ENCODE measurements at regions not wholly inside any gene's neighbourhood (a gene's known extent, or its start where the extent isn't known, plus 50 kb on each side); places are given as distances from the start of the nearest gene placed in this dataset.
"Not testable (repeated sequence)": the region's sequence is repeated elsewhere in the genome, so short reads cannot be mapped to it uniquely, and the experiment has no call there.

- no peaks in the 10 kb centered on the region for H3K36me3 ChIP-seq (ENCODE audit: control insufficient read depth, low read length)
- H3K4me2 ChIP-seq (ENCODE audit: low read length) = no peak overlapping the region
- TF ChIP-seq EZH2phosphoT487 (IDR thresholded peaks at IDR 0.05; ENCODE audit: borderline replicate concordance, low read length) (no peak), CTCF (IDR thresholded peaks at IDR 0.05; ENCODE audit: low read depth, low read length, poor library complexity, severe bottlenecking) (no peak)
- no peak overlapping the region for H3K27ac ChIP-seq (ENCODE audit: low read depth, low read length)
- no peaks in the 10 kb centered on the region for H3K27me3 ChIP-seq (ENCODE audit: control insufficient read depth, low read length)
- H3K79me2 ChIP-seq (ENCODE audit: control insufficient read depth, low read length) = no peaks in the 10 kb centered on the region
- H3K4me1 ChIP-seq (ENCODE audit: control insufficient read depth, low read length) = no peaks in the 10 kb centered on the region
- no peaks in the 10 kb centered on the region for H3K9me3 ChIP-seq (ENCODE audit: control insufficient read depth, insufficient read depth, low read length)
- no peaks in the 10 kb centered on the region for H4K20me1 ChIP-seq (ENCODE audit: control insufficient read depth, insufficient read depth, low read depth, low read length)
- H3K4me3 ChIP-seq (ENCODE audit: low read length) = no peak overlapping the region
- H3F3A ChIP-seq (ENCODE audit: control insufficient read depth, insufficient read depth) = no peaks in the 10 kb centered on the region
- H3K9me2 ChIP-seq (replicated peaks; ENCODE audit: control insufficient read depth, low read length) = no peaks in the 10 kb centered on the region
Observed at GRCh38 chr2:13686262-13686661, 946.3 kb upstream of the LRATD1 start.

DNA sequence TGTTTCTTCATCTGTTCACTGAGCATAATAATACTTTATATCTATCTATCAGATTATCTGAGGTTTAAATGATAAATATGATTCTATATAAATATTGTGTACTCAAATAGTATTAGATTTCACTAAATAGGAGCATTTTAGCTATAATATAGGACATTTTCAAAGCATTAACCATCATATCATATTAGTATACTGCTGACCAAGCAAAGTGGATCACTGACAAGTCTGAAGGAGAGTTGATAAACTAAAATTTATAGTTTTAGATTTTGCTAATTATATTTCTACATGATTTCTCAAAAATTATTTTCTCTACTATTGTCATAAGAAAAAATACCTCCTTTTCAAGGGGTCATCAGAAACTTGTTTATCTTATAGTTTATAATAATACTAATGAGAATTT lies 937.8 kb upstream of the LRATD1 start:
- no peak overlapping the region for H3K27ac ChIP-seq (ENCODE audit: low read depth, low read length)
- no peaks in the 10 kb centered on the region for H4K20me1 ChIP-seq (ENCODE audit: control insufficient read depth, insufficient read depth, low read depth, low read length)
- no peak overlapping the region for H3K4me2 ChIP-seq (ENCODE audit: low read length)
- no peaks in the 10 kb centered on the region for H3F3A ChIP-seq (ENCODE audit: control insufficient read depth, insufficient read depth)
- no peaks in the 10 kb centered on the region for H3K36me3 ChIP-seq (ENCODE audit: control insufficient read depth, low read length)
- H3K79me2 ChIP-seq (ENCODE audit: control insufficient read depth, low read length) = no peaks in the 10 kb centered on the region
- H3K9me3 ChIP-seq (ENCODE audit: control insufficient read depth, insufficient read depth, low read length) = no peaks in the 10 kb centered on the region
- TF ChIP-seq CTCF (IDR thresholded peaks at IDR 0.05; ENCODE audit: low read depth, low read length, poor library complexity, severe bottlenecking) (no peak), EZH2phosphoT487 (IDR thresholded peaks at IDR 0.05; ENCODE audit: borderline replicate concordance, low read length) (no peak)
- no peaks in the 10 kb centered on the region for H3K9me2 ChIP-seq (replicated peaks; ENCODE audit: control insufficient read depth, low read length)
- H3K4me1 ChIP-seq (ENCODE audit: control insufficient read depth, low read length) = no peaks in the 10 kb centered on the region
- no peak overlapping the region for H3K4me3 ChIP-seq (ENCODE audit: low read length)
- H3K27me3 ChIP-seq (ENCODE audit: control insufficient read depth, low read length) = no peaks in the 10 kb centered on the region

DNA sequence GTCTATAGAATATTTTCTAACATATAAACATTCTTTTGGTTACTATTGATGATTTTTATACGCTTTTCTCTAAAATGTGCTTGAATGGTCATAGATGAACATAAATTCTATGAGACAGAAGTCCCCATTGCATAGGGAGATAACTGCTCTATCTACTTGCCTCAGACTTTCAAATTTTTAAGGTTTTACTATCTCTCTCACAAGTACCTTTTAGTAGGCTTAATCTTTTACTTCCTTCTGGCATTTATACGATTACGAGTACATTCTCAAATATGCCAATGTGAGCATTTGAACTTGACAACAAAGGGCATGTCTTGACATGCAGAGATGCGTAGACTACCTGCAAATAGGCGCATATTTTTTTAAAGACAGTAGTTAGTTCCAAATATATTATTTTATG lies 935.9 kb upstream of the LRATD1 start:
- Histone ChIP-seq H3K4me3 (ENCODE audit: low read length) (no peak overlapping the region), H3K9me2 (replicated peaks; ENCODE audit: control insufficient read depth, low read length) (no peaks in the 10 kb centered on the region), H3K27me3 (ENCODE audit: control insufficient read depth, low read length) (no peaks in the 10 kb centered on the region), H3F3A (ENCODE audit: control insufficient read depth, insufficient read depth) (no peaks in the 10 kb centered on the region), H3K27ac (ENCODE audit: low read depth, low read length) (no peak overlapping the region), H3K36me3 (ENCODE audit: control insufficient read depth, low read length) (no peaks in the 10 kb centered on the region), H3K4me2 (ENCODE audit: low read length) (no peak overlapping the region), H3K4me1 (ENCODE audit: control insufficient read depth, low read length) (no peaks in the 10 kb centered on the region), H4K20me1 (ENCODE audit: control insufficient read depth, insufficient read depth, low read depth, low read length) (no peaks in the 10 kb centered on the region), H3K79me2 (ENCODE audit: control insufficient read depth, low read length) (no peaks in the 10 kb centered on the region), H3K9me3 (ENCODE audit: control insufficient read depth, insufficient read depth, low read length) (no peaks in the 10 kb centered on the region)
- TF ChIP-seq CTCF (IDR thresholded peaks at IDR 0.05; ENCODE audit: low read depth, low read length, poor library complexity, severe bottlenecking) (no peak), EZH2phosphoT487 (IDR thresholded peaks at IDR 0.05; ENCODE audit: borderline replicate concordance, low read length) (no peak)

DNA sequence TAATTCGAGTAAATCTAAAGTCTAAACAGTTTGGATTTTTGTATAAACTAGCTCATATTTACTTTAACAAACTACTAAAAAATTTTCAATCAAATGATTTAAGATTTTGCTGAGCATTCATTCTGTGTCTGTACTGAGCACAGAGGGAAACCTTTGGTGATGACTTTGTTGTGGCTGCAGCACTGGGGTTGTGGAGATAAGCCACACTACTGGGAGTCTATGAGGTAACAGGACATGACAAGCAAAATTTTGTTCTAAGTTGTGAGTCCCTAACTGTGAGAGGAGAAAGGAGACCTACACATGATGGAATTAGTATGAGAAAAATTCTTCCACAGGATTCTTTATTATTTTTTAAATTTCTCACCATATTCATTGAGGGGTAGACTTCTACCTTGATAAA lies 933.7 kb upstream of the LRATD1 start:
- Histone ChIP-seq H3K4me1 (ENCODE audit: control insufficient read depth, low read length) (no peaks in the 10 kb centered on the region), H3K27ac (ENCODE audit: low read depth, low read length) (no peak overlapping the region), H3K79me2 (ENCODE audit: control insufficient read depth, low read length) (no peaks in the 10 kb centered on the region), H4K20me1 (ENCODE audit: control insufficient read depth, insufficient read depth, low read depth, low read length) (no peaks in the 10 kb centered on the region), H3K4me3 (ENCODE audit: low read length) (no peak overlapping the region), H3F3A (ENCODE audit: control insufficient read depth, insufficient read depth) (no peaks in the 10 kb centered on the region), H3K27me3 (ENCODE audit: control insufficient read depth, low read length) (no peaks in the 10 kb centered on the region), H3K4me2 (ENCODE audit: low read length) (no peak overlapping the region), H3K36me3 (ENCODE audit: control insufficient read depth, low read length) (no peaks in the 10 kb centered on the region), H3K9me2 (replicated peaks; ENCODE audit: control insufficient read depth, low read length) (no peaks in the 10 kb centered on the region), H3K9me3 (ENCODE audit: control insufficient read depth, insufficient read depth, low read length) (no peaks in the 10 kb centered on the region)
- TF ChIP-seq CTCF (IDR thresholded peaks at IDR 0.05; ENCODE audit: low read depth, low read length, poor library complexity, severe bottlenecking) = no peak
- TF ChIP-seq EZH2phosphoT487 (IDR thresholded peaks at IDR 0.05; ENCODE audit: borderline replicate concordance, low read length) = no peak

DNA sequence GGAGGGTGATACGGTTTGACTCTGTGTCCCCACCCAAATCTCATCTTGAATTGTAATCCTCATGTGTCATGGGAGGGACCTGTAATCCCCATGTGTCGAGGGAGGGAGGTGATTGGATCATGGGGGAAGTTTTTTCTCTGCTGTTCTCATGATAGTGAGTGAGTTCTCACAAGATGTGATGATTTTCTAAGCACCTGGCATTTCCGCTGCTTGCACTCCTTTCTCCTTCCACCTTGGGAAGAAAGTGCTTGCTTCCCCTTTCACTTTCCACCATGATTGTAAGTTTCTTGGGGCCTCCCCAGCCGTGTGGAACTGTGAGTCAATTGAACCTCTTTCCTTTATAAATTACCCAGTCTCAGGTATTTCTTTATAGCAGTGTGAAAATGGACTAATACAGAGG lies 932.6 kb upstream of the LRATD1 start:
- H4K20me1 ChIP-seq (ENCODE audit: control insufficient read depth, insufficient read depth, low read depth, low read length); H3K27me3 ChIP-seq (ENCODE audit: control insufficient read depth, low read length); H3F3A ChIP-seq (ENCODE audit: control insufficient read depth, insufficient read depth); H3K79me2 ChIP-seq (ENCODE audit: control insufficient read depth, low read length); H3K4me2 ChIP-seq (ENCODE audit: low read length); H3K4me3 ChIP-seq (ENCODE audit: low read length); H3K9me3 ChIP-seq (ENCODE audit: control insufficient read depth, insufficient read depth, low read length); H3K4me1 ChIP-seq (ENCODE audit: control insufficient read depth, low read length); H3K36me3 ChIP-seq (ENCODE audit: control insufficient read depth, low read length); H3K9me2 ChIP-seq (replicated peaks; ENCODE audit: control insufficient read depth, low read length); H3K27ac ChIP-seq (ENCODE audit: low read depth, low read length): not testable (repeated sequence)

Measured in DOHH2 (cell line).